GM12878 (cell line): ENCODE measurements at regions not wholly inside any gene's neighbourhood (a gene's known extent, or its start where the extent isn't known, plus 50 kb on each side); places are given as distances from the start of the nearest gene placed in this dataset.

ENCODE experiments used
- ATAC-seq: fragments of 200-7000 bp; cut with Tn5 transposase; 3 replicates; pipeline ENCODE4 v1.9.1; 2020; ENCODE audit warnings: mild to moderate bottlenecking, moderate library complexity
- BruUV-seq: library from RNA; stranded (reverse); fragments of 400-500 nt; replicated peaks from 2 replicates; lab custom pipeline; 2021; lab: Mats Ljungman, UMichigan
- CTCF ChIA-PET: fragments of 300-600 bp; sonication (Branson Sonifier 250); formaldehyde crosslinking; extraction: SDS; loops from one replicate; lab custom pipeline; 2021; ENCODE audit warnings: inconsistent platforms; lab: Yijun Ruan, JAX
- POLR2A ChIA-PET: fragments of 350-600 bp; formaldehyde crosslinking; extraction: SDS; loops from one replicate; lab custom pipeline; 2021; ENCODE audit warnings: inconsistent platforms; lab: Charles Lee
- RAD21 ChIA-PET: fragments of 300-600 bp; sonication (Branson Sonifier 250); formaldehyde crosslinking; loops from one replicate; lab custom pipeline; 2023; ENCODE audit warnings: antibody characterized with exemption; ENCODE audit not compliant: unreplicated experiment; lab: Charles Lee
- SMC1A ChIA-PET: fragments of 300-600 bp; sonication (Branson Sonifier 250); formaldehyde crosslinking; loops from one replicate; lab custom pipeline; 2023; ENCODE audit not compliant: unreplicated experiment, uncharacterized antibody; lab: Charles Lee
- DNase-seq: peaks from one replicate; pipeline ENCODE4 v3.0.0-alpha.2; 2011; ENCODE audit warnings: low read depth, low spot score
- FAIRE-seq: peaks from 3 replicates; lab custom pipeline; 2011; peaks lifted over from hg19 to GRCh38; lab: Jason Lieb, UNC
- H2AFZ ChIP-seq: 2 replicates; pipeline ENCODE4 v1.6.0; 2011; ENCODE audit warnings: low read depth, low read length, control low read depth; ENCODE audit not compliant: control insufficient read depth
- H3K27ac ChIP-seq: 2 replicates; pipeline ENCODE4 v1.5.1; 2011; ENCODE audit warnings: control low read depth; ENCODE audit not compliant: control insufficient read depth, insufficient read depth
- H3K27me3 ChIP-seq, 2 experiments: replicated peaks in 1 of 2; 2 replicates each; pipeline versions ENCODE4 v1.6.0 to v1.6.1; 2011; ENCODE audit warnings: low read length in 1 of 2; ENCODE audit not compliant: control insufficient read depth in 2 of 2, insufficient read depth in 2 of 2
- H3K36me3 ChIP-seq, 2 experiments: 2 replicates each; pipeline ENCODE4 v1.5.1; 2011; ENCODE audit warnings: low read length in 1 of 2; ENCODE audit not compliant: control insufficient read depth in 2 of 2, insufficient read depth in 2 of 2
- H3K4me1 ChIP-seq: 2 replicates; pipeline ENCODE4 v1.6.1; 2011; ENCODE audit warnings: mild to moderate bottlenecking, low read length, moderate library complexity, mixed read lengths; ENCODE audit not compliant: control insufficient read depth, insufficient read depth
- H3K4me2 ChIP-seq: 2 replicates; pipeline ENCODE4 v1.6.0; 2011; ENCODE audit warnings: control low read depth; ENCODE audit not compliant: control insufficient read depth, insufficient read depth
- H3K4me3 ChIP-seq: fragments of 200-600 bp; sonication (generic); 2 replicates; pipeline ENCODE4 v1.5.1; 2016
- H3K79me2 ChIP-seq: 2 replicates; pipeline ENCODE4 v1.6.0; 2011; ENCODE audit warnings: low read length; ENCODE audit not compliant: control insufficient read depth, insufficient read depth
- H3K9ac ChIP-seq: 2 replicates; pipeline ENCODE4 v1.8.0; 2011; ENCODE audit warnings: low read length, control low read depth, mixed read lengths; ENCODE audit not compliant: control insufficient read depth, insufficient read depth
- H3K9me3 ChIP-seq: replicated peaks from 3 replicates; pipeline ENCODE4 v1.5.1; 2011; ENCODE audit warnings: mild to moderate bottlenecking, low read length; ENCODE audit not compliant: control insufficient read depth, insufficient read depth
- H4K20me1 ChIP-seq: 2 replicates; pipeline ENCODE4 v1.6.0; 2011; ENCODE audit not compliant: control insufficient read depth, insufficient read depth
- CHD1 ChIP-seq: IDR thresholded peaks from 2 replicates; pipeline ENCODE4 v1.6.1; 2012; ENCODE audit warnings: low read depth, low read length, improper control_type of control experiment
- ESRRA ChIP-seq: IDR thresholded peaks from 2 replicates; pipeline ENCODE4 v1.6.1; 2012; ENCODE audit warnings: mild to moderate bottlenecking, low read length, improper control_type of control experiment
- ETV6 ChIP-seq, 2 experiments: fragments of 450-650 bp in 1 of 2; IDR thresholded peaks in 1 of 2; conservative IDR thresholded peaks in 1 of 2; 2 replicates each; pipeline ENCODE4 v1.6.1; 2014; ENCODE audit warnings: antibody characterized with exemption in 1 of 2, borderline replicate concordance in 1 of 2, low read depth in 1 of 2, mild to moderate bottlenecking in 1 of 2, moderate library complexity in 1 of 2
- MTA2 ChIP-seq: fragments of 450-650 bp; IDR thresholded peaks from 2 replicates; pipeline ENCODE4 v1.6.1; 2016; ENCODE audit warnings: low read depth, mild to moderate bottlenecking, moderate library complexity
- NBN ChIP-seq: fragments of 450-650 bp; IDR thresholded peaks from 2 replicates; pipeline ENCODE4 v1.6.1; 2016
- POU2F2 ChIP-seq: IDR thresholded peaks from 3 replicates; pipeline ENCODE4 v1.6.1; 2011; ENCODE audit warnings: low read depth, mild to moderate bottlenecking, low read length, borderline replicate concordance
- RCOR1 ChIP-seq: conservative IDR thresholded peaks from 2 replicates; pipeline ENCODE4 v1.6.1; 2012; ENCODE audit warnings: low read depth, low read length, improper control_type of control experiment
- TBL1XR1 ChIP-seq: IDR thresholded peaks from 2 replicates; pipeline ENCODE4 v1.6.1; 2012; ENCODE audit warnings: low read depth, low read length, improper control_type of control experiment
- TCF3 ChIP-seq: IDR thresholded peaks from 2 replicates; pipeline ENCODE4 v1.6.1; 2012; ENCODE audit warnings: low read depth, mild to moderate bottlenecking, low read length, borderline replicate concordance; ENCODE audit not compliant: insufficient read depth
- ZNF217 ChIP-seq: fragments of 450-650 bp; IDR thresholded peaks from 2 replicates; pipeline ENCODE4 v1.6.1; 2017; ENCODE audit warnings: antibody characterized with exemption, mild to moderate bottlenecking
- ZNF622 ChIP-seq: fragments of 450-650 bp; IDR thresholded peaks from 2 replicates; pipeline ENCODE4 v1.6.1; 2017; ENCODE audit warnings: mild to moderate bottlenecking, inconsistent platforms
- WGBS: methylation state at CpG from one replicate; pipeline ENCODE4 v1.1.6; 2016; ENCODE audit warnings: low lambda C conversion rate; ENCODE audit not compliant: insufficient replicate concordance, insufficient coverage; ENCODE audit errors: missing lambda C conversion rate; 5-methylcytosine and 5-hydroxymethylcytosine counted together
- in situ Hi-C: fragments of 300-500 bp; cut with MboI; formaldehyde crosslinking; loops from 9 replicates; pipeline ENCODE4 v1.14.3; 2018; ENCODE audit warnings: mixed read lengths
- intact Hi-C: fragments of 100-400 bp; cut with micrococcal nuclease; formaldehyde crosslinking; loops from one replicate; pipeline ENCODE4 v1.14.2; 2022; ENCODE audit not compliant: unreplicated experiment

GRCh38 chr10:131032329-131033165, 279.0 kb downstream of the TCERG1L start (continued):
- TF ChIP-seq ETV6 (conservative IDR thresholded peaks at IDR 0.05 in 1 of 2, IDR thresholded peaks at IDR 0.05 in 1 of 2; ENCODE audit: borderline replicate concordance in 1 of 2, low read depth in 1 of 2) (no peak), TCF3 (no peak), ZNF217 (no peak), CHD1 (no peak), MTA2 (no peak), ESRRA (no peak)

GRCh38 chr10:131033166-131034085, 278.1 kb downstream of the TCERG1L start:
- no peak overlapping the region for H2AFZ ChIP-seq
- intact Hi-C loops, result no loop called here
- H3K36me3 ChIP-seq, result no peaks in the 10 kb centered on the region
- in situ Hi-C loops, result no loop called here
- FAIRE-seq (no peak), ATAC-seq (no peak), DNase-seq (no peak)
- no peaks in the 10 kb centered on the region for H3K27me3 ChIP-seq
- no TSS peak for BruUV-seq
- TF ChIP-seq TBL1XR1 (no peak), POU2F2 (no peak), NBN (no peak), ZNF622 (no peak), RCOR1 (no peak)
- no peaks in the 10 kb centered on the region for H3K9me3 ChIP-seq
- SMC1A ChIA-PET, result no interaction called here
- RAD21 ChIA-PET, result no interaction called here
- no peak overlapping the region for H3K9ac ChIP-seq
- no peaks in the 10 kb centered on the region for H4K20me1 ChIP-seq
- H3K4me3 ChIP-seq, result no peak overlapping the region
- H3K4me1 ChIP-seq, result no peaks in the 10 kb centered on the region
- H3K4me2 ChIP-seq, result no peak overlapping the region
- no peak overlapping the region for H3K27ac ChIP-seq
- CTCF ChIA-PET, result no interaction called here
- H3K79me2 ChIP-seq, result no peaks in the 10 kb centered on the region
- POLR2A ChIA-PET, result no interaction called here
- 26% methylated on average over 9 of the region's 10 CpGs for WGBS
